K562 (cell line): ENCODE measurements at regions not wholly inside any gene's neighbourhood (a gene's known extent, or its start where the extent isn't known, plus 50 kb on each side); places are given as distances from the start of the nearest gene placed in this dataset.

ENCODE experiments used
- ATAC-seq: fragments of 200-7000 bp; cut with Tn5 transposase; 3 replicates; pipeline ENCODE4 v1.9.1; 2020; ENCODE audit warnings: moderate library complexity
- BruUV-seq: library from RNA; stranded (reverse); fragments of 400-500 nt; replicated peaks from 2 replicates; lab custom pipeline; 2021; lab: Mats Ljungman, UMichigan
- CTCF ChIA-PET: fragments of 300-600 bp; formaldehyde crosslinking; extraction: SDS; loops from one replicate; lab custom pipeline; 2021; ENCODE audit warnings: low intra/inter-chr PET ratio; lab: Yijun Ruan, JAX
- POLR2A ChIA-PET: fragments of 300-600, 350-650 bp; sonication (Branson Sonifier 250); formaldehyde crosslinking; extraction: SDS; loops from one replicate; lab custom pipeline; 2021; ENCODE audit warnings: antibody characterized with exemption, inconsistent platforms; lab: Yijun Ruan, JAX
- DNase-seq, 4 experiments: peaks; one replicate each; pipeline versions ENCODE4 v3.0.0 to v3.0.0-alpha.2; 2011 to 2018; ENCODE audit warnings: low spot score in 3 of 4, mixed read lengths in 3 of 4; ENCODE audit errors: extremely low read depth in 1 of 4
- FAIRE-seq: peaks from 2 replicates; lab custom pipeline; 2011; peaks lifted over from hg19 to GRCh38; lab: Jason Lieb, UNC
- H2AFZ ChIP-seq: 2 replicates; pipeline ENCODE4 v1.6.0; 2011; ENCODE audit warnings: low read depth, low read length, control low read depth, inconsistent platforms
- H3K27ac ChIP-seq: fragments of 200-600 bp; 3 replicates; pipeline ENCODE4 v1.8.0; 2011; ENCODE audit warnings: low read depth, mild to moderate bottlenecking, control low read depth, inconsistent platforms, low read length, moderate library complexity, mixed read lengths; ENCODE audit errors: extremely low read depth
- H3K27me3 ChIP-seq, 2 experiments: fragments of 300-600 bp in 1 of 2; 2 replicates in 1 of 2; 3 replicates in 1 of 2; pipeline versions ENCODE4 v1.6.0 to v1.8.0; 2011; ENCODE audit warnings: inconsistent platforms in 2 of 2, low read length in 2 of 2, mild to moderate bottlenecking in 1 of 2, mixed read lengths in 1 of 2, moderate library complexity in 1 of 2; ENCODE audit not compliant: control insufficient read depth in 2 of 2, insufficient read depth in 2 of 2
- H3K36me3 ChIP-seq: fragments of 300-600 bp; 3 replicates; pipeline ENCODE4 v1.8.0; 2011; ENCODE audit warnings: mild to moderate bottlenecking, low read length, inconsistent platforms; ENCODE audit not compliant: control insufficient read depth, insufficient read depth
- H3K4me1 ChIP-seq, 2 experiments: fragments of 200-600 bp in 1 of 2; replicated peaks in 1 of 2; 2 replicates in 1 of 2; 3 replicates in 1 of 2; pipeline versions ENCODE4 v1.5.1 to v1.8.0; 2011; ENCODE audit warnings: inconsistent platforms in 2 of 2, low read length in 2 of 2, mild to moderate bottlenecking in 1 of 2, mixed read lengths in 1 of 2, moderate library complexity in 1 of 2; ENCODE audit not compliant: control insufficient read depth in 2 of 2, insufficient read depth in 2 of 2
- H3K4me2 ChIP-seq: 2 replicates; pipeline ENCODE4 v1.6.1; 2011; ENCODE audit warnings: low read length, control low read depth, inconsistent platforms, mixed read lengths; ENCODE audit not compliant: insufficient read depth
- H3K4me3 ChIP-seq: fragments of 200-600 bp; sonication (generic), shearing (Covaris generic); 2 replicates; pipeline ENCODE4 v1.5.1; 2016; ENCODE audit warnings: control low read depth, inconsistent platforms
- H3K79me2 ChIP-seq: fragments of 200-600 bp; 3 replicates; pipeline ENCODE4 v1.8.0; 2011; ENCODE audit warnings: low read length, inconsistent platforms; ENCODE audit not compliant: control insufficient read depth, insufficient read depth
- H3K9ac ChIP-seq, 2 experiments: 2 replicates each; pipeline versions ENCODE4 v1.6.0 to v1.6.1; 2011; ENCODE audit warnings: low read depth in 2 of 2, low read length in 2 of 2, control low read depth in 1 of 2, inconsistent platforms in 1 of 2, mild to moderate bottlenecking in 1 of 2, mixed read lengths in 1 of 2; ENCODE audit not compliant: insufficient read depth in 1 of 2
- H3K9me1 ChIP-seq: one replicate; pipeline ENCODE4 v1.6.0; 2011; ENCODE audit warnings: inconsistent platforms, mild to moderate bottlenecking, low read length, moderate library complexity; ENCODE audit not compliant: control insufficient read depth, insufficient read depth
- H3K9me3 ChIP-seq: replicated peaks from 2 replicates; pipeline ENCODE4 v1.5.1; 2011; ENCODE audit warnings: low read depth, low read length, inconsistent platforms; ENCODE audit not compliant: control insufficient read depth, insufficient read depth
- H4K20me1 ChIP-seq: replicated peaks from 2 replicates; pipeline ENCODE4 v1.6.1; 2011; ENCODE audit warnings: low read length, inconsistent platforms, mixed read lengths; ENCODE audit not compliant: control insufficient read depth, insufficient read depth
- BRCA1 ChIP-seq, 2 experiments: fragments of 450-650 bp in 1 of 2; sonication (generic) in 1 of 2; formaldehyde crosslinking in 1 of 2; IDR thresholded peaks; 2 replicates each; pipeline versions ENCODE4 v1.5.0 to v1.6.1; 2017 to 2020; ENCODE audit warnings: mild to moderate bottlenecking in 1 of 2, missing genetic modification reagents in 1 of 2
- BRD9 ChIP-seq: fragments of 450-650 bp; IDR thresholded peaks from 2 replicates; pipeline ENCODE4 v1.6.1; 2018; ENCODE audit warnings: low read depth; ENCODE audit not compliant: partially characterized antibody
- CBFB ChIP-seq: sonication (generic); formaldehyde crosslinking; IDR thresholded peaks from 2 replicates; pipeline ENCODE4 v1.4.0; 2020; ENCODE audit warnings: mild to moderate bottlenecking, missing genetic modification reagents
- CLOCK ChIP-seq: fragments of 250-450 bp; sonication (Bioruptor Pico); IDR thresholded peaks from 2 replicates; pipeline ENCODE4 v1.4.0; 2020; ENCODE audit warnings: mild to moderate bottlenecking, moderate library complexity, borderline replicate concordance
- ELF1 ChIP-seq: fragments of 200-800 bp; sonication (Bioruptor generic); IDR thresholded peaks from 2 replicates; pipeline ENCODE4 v1.6.1; 2016; ENCODE audit warnings: missing genetic modification characterization, missing compliant biosample characterization
- HDAC6 ChIP-seq: IDR thresholded peaks from 2 replicates; pipeline ENCODE4 v1.6.1; 2012; ENCODE audit warnings: low read depth, mild to moderate bottlenecking, control low read depth, inconsistent platforms, low read length, moderate library complexity
- MCM3 ChIP-seq: fragments of 450-650 bp; IDR thresholded peaks from 2 replicates; pipeline ENCODE4 v1.6.1; 2016
- MIER1 ChIP-seq: fragments of 450-650 bp; IDR thresholded peaks from 2 replicates; pipeline ENCODE4 v1.6.1; 2016; ENCODE audit warnings: antibody characterized with exemption, mild to moderate bottlenecking, low read depth
- SOX6 ChIP-seq: fragments of 450-650 bp; IDR thresholded peaks from 2 replicates; pipeline ENCODE4 v1.6.1; 2014; ENCODE audit warnings: mild to moderate bottlenecking
- SP2 ChIP-seq: IDR thresholded peaks from 2 replicates; pipeline ENCODE4 v1.6.1; 2011; ENCODE audit warnings: mild to moderate bottlenecking, low read depth, low read length, moderate library complexity; ENCODE audit not compliant: poor library complexity, severe bottlenecking; ENCODE audit errors: extremely low read depth
- XRCC4 ChIP-seq: IDR thresholded peaks from one replicate; pipeline ENCODE4 v1.6.1; 2011; ENCODE audit not compliant: insufficient read depth, insufficient read length; ENCODE audit errors: extremely low read depth
- ZNF3 ChIP-seq: fragments of 250-450 bp; sonication (Bioruptor Pico); IDR thresholded peaks from 2 replicates; pipeline ENCODE4 v1.5.0; 2021; ENCODE audit warnings: mild to moderate bottlenecking, moderate library complexity
- WGBS: fragments of 100-300 bp; shearing (Covaris generic); methylation state at CpG from one replicate; pipeline ENCODE4 v1.1.6; 2016; ENCODE audit warnings: low coverage, mixed read lengths; ENCODE audit not compliant: insufficient coverage; ENCODE audit errors: missing lambda C conversion rate; 5-methylcytosine and 5-hydroxymethylcytosine counted together
- in situ Hi-C: fragments of 300-500 bp; cut with MboI; formaldehyde crosslinking; loops from 4 replicates; pipeline ENCODE4 v1.15.0; 2018; ENCODE audit warnings: inconsistent platforms, mixed read lengths
- intact Hi-C: fragments of 100-400 bp; cut with micrococcal nuclease; formaldehyde crosslinking; loops from 2 replicates; pipeline ENCODE4 v1.14.2; 2022
- TF ChIP-seq, protein P1 (sequence below), 2 experiments: IDR thresholded peaks; 2 replicates each; pipeline ENCODE4 v1.6.1; 2012; ENCODE audit warnings: improper control_type of control experiment in 2 of 2, low read depth in 2 of 2, low read length in 2 of 2, borderline replicate concordance in 1 of 2

DNA sequence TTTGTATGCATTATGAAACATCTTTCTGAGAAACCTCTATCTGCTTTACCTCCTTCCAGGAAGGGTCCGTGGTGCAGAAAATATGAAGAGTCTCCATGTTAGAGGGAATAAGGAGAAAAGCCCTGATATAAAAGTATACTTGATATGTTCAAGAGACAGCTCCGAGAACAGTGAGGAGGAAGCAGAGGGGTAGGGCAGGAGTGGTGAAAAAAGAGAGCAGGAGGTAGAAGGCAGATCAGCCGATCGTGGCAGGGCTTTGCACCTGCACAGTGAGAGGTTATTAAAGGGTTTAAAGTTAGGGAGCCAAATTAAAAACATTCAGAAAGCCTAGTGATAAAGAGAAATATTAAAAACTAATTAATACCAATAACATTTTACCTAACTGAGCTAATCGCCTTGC, 419.7 kb downstream of the FAT4 start:
- no TSS peak for BruUV-seq
- FAIRE-seq (no peak), DNase-seq (no peak), ATAC-seq (no peak)
- no peaks in the 10 kb centered on the region for H3K27me3 ChIP-seq
- no peak for TF ChIP-seq XRCC4
- TF ChIP-seq ELF1 (tag): no peak
- TF ChIP-seq BRCA1 (IDR thresholded peaks at IDR 0.05): no peak
- no peak for TF ChIP-seq BRCA1 (CRISPR knock-in tag; IDR thresholded peaks at IDR 0.05)
- TF ChIP-seq, protein P1, sequence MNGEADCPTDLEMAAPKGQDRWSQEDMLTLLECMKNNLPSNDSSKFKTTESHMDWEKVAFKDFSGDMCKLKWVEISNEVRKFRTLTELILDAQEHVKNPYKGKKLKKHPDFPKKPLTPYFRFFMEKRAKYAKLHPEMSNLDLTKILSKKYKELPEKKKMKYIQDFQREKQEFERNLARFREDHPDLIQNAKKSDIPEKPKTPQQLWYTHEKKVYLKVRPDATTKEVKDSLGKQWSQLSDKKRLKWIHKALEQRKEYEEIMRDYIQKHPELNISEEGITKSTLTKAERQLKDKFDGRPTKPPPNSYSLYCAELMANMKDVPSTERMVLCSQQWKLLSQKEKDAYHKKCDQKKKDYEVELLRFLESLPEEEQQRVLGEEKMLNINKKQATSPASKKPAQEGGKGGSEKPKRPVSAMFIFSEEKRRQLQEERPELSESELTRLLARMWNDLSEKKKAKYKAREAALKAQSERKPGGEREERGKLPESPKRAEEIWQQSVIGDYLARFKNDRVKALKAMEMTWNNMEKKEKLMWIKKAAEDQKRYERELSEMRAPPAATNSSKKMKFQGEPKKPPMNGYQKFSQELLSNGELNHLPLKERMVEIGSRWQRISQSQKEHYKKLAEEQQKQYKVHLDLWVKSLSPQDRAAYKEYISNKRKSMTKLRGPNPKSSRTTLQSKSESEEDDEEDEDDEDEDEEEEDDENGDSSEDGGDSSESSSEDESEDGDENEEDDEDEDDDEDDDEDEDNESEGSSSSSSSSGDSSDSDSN (IDR thresholded peaks at IDR 0.05; ENCODE audit: borderline replicate concordance in 1 of 2, low read depth in 2 of 2, low read length in 2 of 2): no peak
- no peak for TF ChIP-seq HDAC6
- no peak for TF ChIP-seq SP2
- TF ChIP-seq MIER1: no peak
- TF ChIP-seq MCM3: no peak
- TF ChIP-seq BRD9: no peak
- TF ChIP-seq CBFB (CRISPR knock-in tag): no peak
- TF ChIP-seq SOX6: no peak
- TF ChIP-seq ZNF3: no peak
- no peak for TF ChIP-seq CLOCK (CRISPR knock-in tag)
- no peaks in the 10 kb centered on the region for H3K79me2 ChIP-seq
- H3K4me2 ChIP-seq: no peak overlapping the region
- no peak overlapping the region for H3K27ac ChIP-seq
- H3K4me3 ChIP-seq: no peak overlapping the region
- no peaks in the 10 kb centered on the region for H3K9me3 ChIP-seq
- CTCF ChIA-PET: no interaction called here
- POLR2A ChIA-PET: no interaction called here
- no peak overlapping the region for H2AFZ ChIP-seq
- H3K9ac ChIP-seq: no peak overlapping the region
- WGBS: 0% methylated on average over 5 of the region's 5 CpGs
- no peaks in the 10 kb centered on the region for H3K9me1 ChIP-seq
- intact Hi-C loops: no loop called here
- in situ Hi-C loops: loop anchor here (25.0 kb wide), 1 partner anchor 422 kb away; the partner anchor contains the start of gene FAT4
- H4K20me1 ChIP-seq: no peaks in the 10 kb centered on the region
- no peaks in the 10 kb centered on the region for H3K4me1 ChIP-seq
- H3K36me3 ChIP-seq: no peaks in the 10 kb centered on the region
